HepG2 (cell line): ENCODE measurements at regions not wholly inside any gene's neighbourhood (a gene's known extent, or its start where the extent isn't known, plus 50 kb on each side); places are given as distances from the start of the nearest gene placed in this dataset.

Experiments
- FLYWCH1 ChIP-seq: sonication (generic); formaldehyde crosslinking; IDR thresholded peaks from 2 replicates; pipeline ENCODE4 v1.8.1; 2023; ENCODE audit warnings: mild to moderate bottlenecking, missing genetic modification reagents
- FOXJ3 ChIP-seq: sonication (generic); formaldehyde crosslinking; IDR thresholded peaks from 2 replicates; pipeline ENCODE4 v1.4.0; 2020; ENCODE audit warnings: missing genetic modification reagents, mild to moderate bottlenecking, borderline replicate concordance
- GMEB1 ChIP-seq: sonication (generic); formaldehyde crosslinking; IDR thresholded peaks from 2 replicates; pipeline ENCODE4 v1.5.1; 2020; ENCODE audit warnings: missing genetic modification reagents, mild to moderate bottlenecking, borderline replicate concordance
- NFKBIZ ChIP-seq: IDR thresholded peaks from 2 replicates; pipeline ENCODE4 v1.6.1; 2018; ENCODE audit warnings: missing genetic modification reagents, missing compliant biosample characterization
- PCBP1 ChIP-seq: fragments of 200-400 bp; formaldehyde crosslinking; IDR thresholded peaks from 2 replicates; pipeline ENCODE4 v1.6.1; 2017; ENCODE audit warnings: mild to moderate bottlenecking, low read depth, low read length, borderline replicate concordance
- REPIN1 ChIP-seq: sonication (generic); formaldehyde crosslinking; IDR thresholded peaks from 2 replicates; pipeline ENCODE4 v1.8.0; 2022; ENCODE audit warnings: missing genetic modification reagents, low read depth, mild to moderate bottlenecking, borderline replicate concordance
- RFXANK ChIP-seq: IDR thresholded peaks from 2 replicates; pipeline ENCODE4 v1.6.1; 2016
- TEAD3 ChIP-seq: optimal IDR thresholded peaks from 2 replicates; pipeline ENCODE3; 2016; ENCODE audit warnings: borderline replicate concordance
- TOE1 ChIP-seq: sonication (generic); formaldehyde crosslinking; IDR thresholded peaks from 2 replicates; pipeline ENCODE4 v1.4.0; 2020; ENCODE audit warnings: mild to moderate bottlenecking, missing genetic modification reagents
- ZNF101 ChIP-seq: sonication (generic); formaldehyde crosslinking; IDR thresholded peaks from 2 replicates; pipeline ENCODE4 v1.4.0; 2020; ENCODE audit warnings: mild to moderate bottlenecking, low read depth, missing genetic modification reagents, borderline replicate concordance
- TF ChIP-seq, protein P1 (sequence below): sonication (generic); formaldehyde crosslinking; IDR thresholded peaks from 2 replicates; pipeline ENCODE4 v1.4.0; 2020; ENCODE audit warnings: missing genetic modification reagents; ENCODE audit errors: not compliant biosample characterization
- TF ChIP-seq, protein P2 (sequence below): sonication (generic); formaldehyde crosslinking; IDR thresholded peaks from 2 replicates; pipeline ENCODE4 v1.5.1; 2020; ENCODE audit warnings: mild to moderate bottlenecking, missing genetic modification reagents, moderate library complexity
- TF ChIP-seq, protein P3 (sequence below): sonication (generic); formaldehyde crosslinking; IDR thresholded peaks from 2 replicates; pipeline ENCODE4 v1.8.1; 2022; ENCODE audit warnings: low read depth, mild to moderate bottlenecking, missing genetic modification reagents
- TF ChIP-seq, protein P4 (sequence below): IDR thresholded peaks from 2 replicates; pipeline ENCODE4 v1.6.1; 2012; ENCODE audit warnings: inconsistent platforms
- TF ChIP-seq, protein P5 (sequence below): sonication (generic); formaldehyde crosslinking; IDR thresholded peaks from 2 replicates; pipeline ENCODE4 v1.9.0; 2022; ENCODE audit warnings: missing genetic modification reagents, mild to moderate bottlenecking, borderline replicate concordance

DNA sequence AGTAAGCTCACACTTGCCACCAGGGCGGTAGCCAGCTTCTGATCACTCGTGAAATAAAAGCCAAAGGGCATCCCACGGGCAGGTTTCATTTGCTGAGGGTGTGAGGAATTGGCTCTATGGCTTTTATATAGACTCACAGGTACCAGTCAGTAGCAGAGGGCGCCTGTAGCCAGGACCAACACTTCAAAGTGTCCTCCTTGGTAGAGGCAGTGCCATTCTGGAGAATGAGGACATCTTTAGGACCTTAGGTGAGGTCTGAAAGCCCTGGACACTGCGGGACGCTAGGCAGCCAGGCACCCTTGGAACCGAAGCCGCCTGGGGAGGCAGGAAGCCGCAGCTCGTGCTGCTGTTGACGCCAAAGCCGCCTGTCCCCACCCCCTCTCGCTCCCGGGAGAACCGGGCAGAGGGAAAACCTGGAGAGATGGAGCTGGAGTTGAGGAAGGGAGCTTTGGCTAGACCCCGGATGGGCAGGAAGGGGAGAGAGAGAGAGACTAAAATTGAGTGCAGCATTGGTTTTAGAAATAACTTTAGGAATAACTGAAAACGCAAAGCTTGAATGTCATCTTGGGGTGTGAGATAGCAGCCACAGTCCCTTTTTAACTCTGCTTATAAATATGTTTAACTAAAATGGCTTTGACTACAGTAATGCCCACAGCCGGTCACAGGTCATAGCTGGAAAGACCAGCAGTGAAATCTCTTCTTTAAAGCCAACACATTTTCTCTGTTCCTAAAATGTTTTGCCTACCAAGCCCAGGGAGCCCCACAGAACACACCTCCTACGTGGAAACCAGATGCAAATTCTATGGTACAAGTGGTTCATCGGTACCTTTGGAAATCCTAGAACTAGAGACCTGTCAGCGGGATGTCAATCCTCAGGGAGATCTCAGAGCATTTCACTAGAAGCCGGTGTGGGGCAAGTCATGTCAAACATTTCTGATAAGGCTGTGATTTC is 128.5 kb upstream of the CDYL start (continued):
- no peak for TF ChIP-seq PCBP1
- TF ChIP-seq TEAD3 (CRISPR knock-in tag): peak; percentile 72
- TF ChIP-seq FOXJ3 (CRISPR knock-in tag): peak; percentile 69
- no peak for TF ChIP-seq ZNF101
- TF ChIP-seq, protein P1, sequence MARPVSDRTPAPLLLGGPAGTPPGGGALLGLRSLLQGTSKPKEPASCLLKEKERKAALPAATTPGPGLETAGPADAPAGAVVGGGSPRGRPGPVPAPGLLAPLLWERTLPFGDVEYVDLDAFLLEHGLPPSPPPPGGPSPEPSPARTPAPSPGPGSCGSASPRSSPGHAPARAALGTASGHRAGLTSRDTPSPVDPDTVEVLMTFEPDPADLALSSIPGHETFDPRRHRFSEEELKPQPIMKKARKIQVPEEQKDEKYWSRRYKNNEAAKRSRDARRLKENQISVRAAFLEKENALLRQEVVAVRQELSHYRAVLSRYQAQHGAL (CRISPR knock-in tag): no peak
- TF ChIP-seq NFKBIZ: peak; percentile 91
- TF ChIP-seq FLYWCH1 (CRISPR knock-in tag): no peak
- TF ChIP-seq, protein P2, sequence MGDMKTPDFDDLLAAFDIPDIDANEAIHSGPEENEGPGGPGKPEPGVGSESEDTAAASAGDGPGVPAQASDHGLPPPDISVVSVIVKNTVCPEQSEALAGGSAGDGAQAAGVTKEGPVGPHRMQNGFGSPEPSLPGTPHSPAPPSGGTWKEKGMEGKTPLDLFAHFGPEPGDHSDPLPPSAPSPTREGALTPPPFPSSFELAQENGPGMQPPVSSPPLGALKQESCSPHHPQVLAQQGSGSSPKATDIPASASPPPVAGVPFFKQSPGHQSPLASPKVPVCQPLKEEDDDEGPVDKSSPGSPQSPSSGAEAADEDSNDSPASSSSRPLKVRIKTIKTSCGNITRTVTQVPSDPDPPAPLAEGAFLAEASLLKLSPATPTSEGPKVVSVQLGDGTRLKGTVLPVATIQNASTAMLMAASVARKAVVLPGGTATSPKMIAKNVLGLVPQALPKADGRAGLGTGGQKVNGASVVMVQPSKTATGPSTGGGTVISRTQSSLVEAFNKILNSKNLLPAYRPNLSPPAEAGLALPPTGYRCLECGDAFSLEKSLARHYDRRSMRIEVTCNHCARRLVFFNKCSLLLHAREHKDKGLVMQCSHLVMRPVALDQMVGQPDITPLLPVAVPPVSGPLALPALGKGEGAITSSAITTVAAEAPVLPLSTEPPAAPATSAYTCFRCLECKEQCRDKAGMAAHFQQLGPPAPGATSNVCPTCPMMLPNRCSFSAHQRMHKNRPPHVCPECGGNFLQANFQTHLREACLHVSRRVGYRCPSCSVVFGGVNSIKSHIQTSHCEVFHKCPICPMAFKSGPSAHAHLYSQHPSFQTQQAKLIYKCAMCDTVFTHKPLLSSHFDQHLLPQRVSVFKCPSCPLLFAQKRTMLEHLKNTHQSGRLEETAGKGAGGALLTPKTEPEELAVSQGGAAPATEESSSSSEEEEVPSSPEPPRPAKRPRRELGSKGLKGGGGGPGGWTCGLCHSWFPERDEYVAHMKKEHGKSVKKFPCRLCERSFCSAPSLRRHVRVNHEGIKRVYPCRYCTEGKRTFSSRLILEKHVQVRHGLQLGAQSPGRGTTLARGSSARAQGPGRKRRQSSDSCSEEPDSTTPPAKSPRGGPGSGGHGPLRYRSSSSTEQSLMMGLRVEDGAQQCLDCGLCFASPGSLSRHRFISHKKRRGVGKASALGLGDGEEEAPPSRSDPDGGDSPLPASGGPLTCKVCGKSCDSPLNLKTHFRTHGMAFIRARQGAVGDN (CRISPR knock-in tag): peak; percentile 89
- TF ChIP-seq, protein P3, sequence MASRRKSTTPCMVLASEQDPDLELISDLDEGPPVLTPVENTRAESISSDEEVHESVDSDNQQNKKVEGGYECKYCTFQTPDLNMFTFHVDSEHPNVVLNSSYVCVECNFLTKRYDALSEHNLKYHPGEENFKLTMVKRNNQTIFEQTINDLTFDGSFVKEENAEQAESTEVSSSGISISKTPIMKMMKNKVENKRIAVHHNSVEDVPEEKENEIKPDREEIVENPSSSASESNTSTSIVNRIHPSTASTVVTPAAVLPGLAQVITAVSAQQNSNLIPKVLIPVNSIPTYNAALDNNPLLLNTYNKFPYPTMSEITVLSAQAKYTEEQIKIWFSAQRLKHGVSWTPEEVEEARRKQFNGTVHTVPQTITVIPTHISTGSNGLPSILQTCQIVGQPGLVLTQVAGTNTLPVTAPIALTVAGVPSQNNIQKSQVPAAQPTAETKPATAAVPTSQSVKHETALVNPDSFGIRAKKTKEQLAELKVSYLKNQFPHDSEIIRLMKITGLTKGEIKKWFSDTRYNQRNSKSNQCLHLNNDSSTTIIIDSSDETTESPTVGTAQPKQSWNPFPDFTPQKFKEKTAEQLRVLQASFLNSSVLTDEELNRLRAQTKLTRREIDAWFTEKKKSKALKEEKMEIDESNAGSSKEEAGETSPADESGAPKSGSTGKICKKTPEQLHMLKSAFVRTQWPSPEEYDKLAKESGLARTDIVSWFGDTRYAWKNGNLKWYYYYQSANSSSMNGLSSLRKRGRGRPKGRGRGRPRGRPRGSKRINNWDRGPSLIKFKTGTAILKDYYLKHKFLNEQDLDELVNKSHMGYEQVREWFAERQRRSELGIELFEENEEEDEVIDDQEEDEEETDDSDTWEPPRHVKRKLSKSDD (CRISPR knock-in tag): no peak
- TF ChIP-seq TOE1: no peak
- no peak for TF ChIP-seq RFXANK (CRISPR knock-in tag)
- TF ChIP-seq, protein P4, sequence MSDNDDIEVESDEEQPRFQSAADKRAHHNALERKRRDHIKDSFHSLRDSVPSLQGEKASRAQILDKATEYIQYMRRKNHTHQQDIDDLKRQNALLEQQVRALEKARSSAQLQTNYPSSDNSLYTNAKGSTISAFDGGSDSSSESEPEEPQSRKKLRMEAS: peak; percentile 98
- TF ChIP-seq, protein P5, sequence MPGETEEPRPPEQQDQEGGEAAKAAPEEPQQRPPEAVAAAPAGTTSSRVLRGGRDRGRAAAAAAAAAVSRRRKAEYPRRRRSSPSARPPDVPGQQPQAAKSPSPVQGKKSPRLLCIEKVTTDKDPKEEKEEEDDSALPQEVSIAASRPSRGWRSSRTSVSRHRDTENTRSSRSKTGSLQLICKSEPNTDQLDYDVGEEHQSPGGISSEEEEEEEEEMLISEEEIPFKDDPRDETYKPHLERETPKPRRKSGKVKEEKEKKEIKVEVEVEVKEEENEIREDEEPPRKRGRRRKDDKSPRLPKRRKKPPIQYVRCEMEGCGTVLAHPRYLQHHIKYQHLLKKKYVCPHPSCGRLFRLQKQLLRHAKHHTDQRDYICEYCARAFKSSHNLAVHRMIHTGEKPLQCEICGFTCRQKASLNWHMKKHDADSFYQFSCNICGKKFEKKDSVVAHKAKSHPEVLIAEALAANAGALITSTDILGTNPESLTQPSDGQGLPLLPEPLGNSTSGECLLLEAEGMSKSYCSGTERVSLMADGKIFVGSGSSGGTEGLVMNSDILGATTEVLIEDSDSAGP (CRISPR knock-in tag): peak; percentile 76
- TF ChIP-seq GMEB1: peak; percentile 52
- peak; percentile 90 for TF ChIP-seq REPIN1
